HG02884 (cell line): ENCODE measurements at regions not wholly inside any gene's neighbourhood (a gene's known extent, or its start where the extent isn't known, plus 50 kb on each side); places are given as distances from the start of the nearest gene placed in this dataset.

Experiments
- ATAC-seq: cut with Tn5 transposase; IDR thresholded peaks from one replicate; pipeline ENCODE4 v1.9.1; 2021; ENCODE audit warnings: mild to moderate bottlenecking, moderate library complexity; ENCODE audit not compliant: unreplicated experiment

- no peak for ATAC-seq
These were observed 302.4 kb downstream of the TMEM161B start for GRCh38 chr5:87966213-87966612.

DNA sequence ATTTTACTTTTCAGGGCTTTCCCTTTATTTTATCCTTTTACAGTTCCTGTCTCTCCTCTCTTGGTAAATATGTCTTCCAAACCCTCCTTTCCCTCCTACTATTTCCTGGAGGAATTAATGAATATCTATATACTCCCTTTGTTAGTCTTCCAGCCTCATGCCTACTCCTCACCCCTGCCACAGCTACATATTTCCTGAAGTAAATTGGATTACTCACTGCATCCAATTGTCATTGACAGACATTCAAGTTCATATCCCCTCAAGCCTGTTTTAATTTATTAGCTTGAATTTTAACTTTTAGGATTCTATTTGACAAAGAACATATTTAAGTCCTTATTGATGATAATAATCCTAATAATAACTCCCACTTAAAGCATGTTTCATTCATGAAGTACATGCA is 314.5 kb downstream of the TMEM161B start:
- ATAC-seq, result no peak

GRCh38 chr5:87951661-87952060 is 317.0 kb downstream of the TMEM161B start:
- ATAC-seq, result no peak

GRCh38 chr5:87949676-87950631 is 318.7 kb downstream of the TMEM161B start:
- ATAC-seq, result no peak

DNA sequence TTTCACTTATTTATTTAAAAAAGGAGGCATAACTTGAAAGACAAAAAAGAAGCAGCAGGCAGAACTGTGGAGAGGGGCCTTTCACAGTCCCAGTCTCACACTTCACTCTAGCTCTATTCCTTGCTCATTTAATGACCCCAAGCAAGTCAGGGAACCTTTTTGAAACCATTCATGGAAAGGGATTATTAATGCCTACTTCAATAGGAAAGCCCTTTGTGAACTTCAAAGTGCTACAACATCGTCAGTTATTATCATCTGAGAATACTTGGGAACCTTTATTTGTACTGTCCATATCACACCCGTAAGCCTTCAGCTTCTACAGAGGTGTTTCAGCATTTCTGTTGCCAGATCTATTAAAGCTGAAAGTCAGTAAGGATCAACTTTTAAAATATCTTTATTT is 320.2 kb downstream of the TMEM161B start:
- no peak for ATAC-seq

DNA sequence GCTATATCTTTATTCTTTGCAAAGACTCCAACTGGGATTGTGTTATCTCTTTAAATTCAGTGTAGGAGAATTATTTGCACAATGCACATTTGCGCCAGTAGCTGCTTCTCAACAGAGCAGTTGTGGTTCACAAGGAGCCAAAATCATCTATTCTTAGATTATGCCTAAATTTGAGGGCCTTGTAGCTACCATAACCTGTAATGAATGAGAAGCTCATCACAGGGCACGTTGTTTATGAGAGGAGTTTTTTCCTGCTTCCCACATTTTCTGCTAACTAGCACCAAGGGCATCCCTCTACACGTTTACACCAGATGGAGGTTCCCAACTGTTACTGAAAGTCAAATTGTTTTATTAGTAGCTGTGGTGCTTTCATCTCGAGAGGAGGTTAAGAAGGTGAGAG is 322.4 kb downstream of the TMEM161B start:
- ATAC-seq, result no peak

DNA sequence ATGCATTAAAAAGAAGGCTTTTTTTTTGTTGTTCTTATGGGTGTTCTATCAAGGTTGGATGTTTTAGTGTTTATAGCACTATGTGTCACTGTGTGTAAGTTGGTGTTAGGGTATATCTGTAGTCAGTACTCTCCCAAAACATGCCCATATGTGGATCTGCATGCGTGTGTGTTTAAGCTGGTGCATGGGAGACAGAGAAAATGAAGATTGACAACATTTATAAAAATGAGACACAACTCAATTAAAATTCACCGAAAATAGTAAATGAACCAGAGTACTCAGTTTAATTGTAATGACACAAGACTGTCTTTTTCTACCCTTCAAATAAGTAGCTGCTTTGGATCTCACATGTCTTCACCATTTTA is 323.4 kb downstream of the TMEM161B start:
- no peak for ATAC-seq

DNA sequence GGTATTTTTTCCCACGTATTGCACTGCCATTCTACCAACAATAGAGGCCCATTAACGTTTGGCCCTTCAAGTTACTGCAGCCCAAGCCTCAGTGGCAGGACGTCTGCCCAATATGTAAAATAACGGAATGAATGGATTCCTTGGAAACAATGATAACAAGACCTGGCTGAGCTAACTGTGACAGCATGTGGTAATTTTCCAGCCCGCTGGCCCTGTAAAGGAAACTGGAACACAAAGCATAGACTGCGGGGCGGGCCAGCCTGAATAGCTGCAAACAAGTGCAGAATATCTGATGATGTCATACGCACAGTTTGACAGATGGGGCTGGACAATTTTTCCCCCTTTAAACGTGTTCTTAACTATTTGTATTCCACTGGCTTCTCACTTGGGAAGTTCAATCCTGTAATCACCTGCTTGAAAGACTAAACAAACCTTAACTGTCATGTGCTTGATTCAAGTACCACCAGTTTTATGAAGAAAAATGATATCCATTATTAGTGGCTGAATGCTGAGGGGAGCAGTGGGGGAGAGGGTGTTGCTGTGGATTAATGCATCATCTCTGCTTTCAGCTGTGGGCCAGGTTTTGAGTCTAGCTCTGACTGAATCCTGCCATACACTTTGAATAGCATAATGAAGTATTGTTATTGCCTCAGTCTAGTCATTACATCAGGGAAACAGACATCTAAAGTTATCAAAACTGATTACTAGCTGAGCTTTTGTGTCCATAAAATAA is 323.9 kb downstream of the TMEM161B start:
- no peak for ATAC-seq

- ATAC-seq, result no peak
These were observed 327.9 kb downstream of the TMEM161B start for GRCh38 chr5:87940775-87941174.

GRCh38 chr5:87936667-87937066 is 332.0 kb downstream of the TMEM161B start:
- ATAC-seq, result no peak

DNA sequence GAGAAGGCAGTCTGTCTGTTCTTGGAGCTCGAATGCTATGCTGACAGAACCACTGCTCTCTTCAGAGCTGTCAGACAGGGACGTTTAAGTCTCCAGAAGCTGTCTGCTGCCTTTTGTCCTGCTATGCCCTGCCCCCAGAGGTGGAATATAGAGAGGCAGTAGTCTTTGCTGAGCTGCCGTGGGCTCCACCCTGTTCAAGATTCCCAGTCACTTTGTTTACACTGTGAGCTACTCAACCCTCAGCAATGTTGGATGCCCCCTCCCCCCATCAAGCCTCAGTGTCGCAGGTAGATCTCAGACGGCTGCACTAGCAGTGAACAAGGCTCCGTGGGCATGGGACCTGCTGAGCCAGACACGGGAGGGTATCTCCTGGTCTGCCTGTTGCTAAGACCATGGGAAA is 344.2 kb downstream of the TMEM161B start:
- no peak for ATAC-seq

GRCh38 chr5:87916320-87916719 is 352.3 kb downstream of the TMEM161B start:
- no peak for ATAC-seq

GRCh38 chr5:87912419-87912818 is 356.2 kb downstream of the TMEM161B start:
- no peak for ATAC-seq

- ATAC-seq, result no peak
These were observed 359.3 kb downstream of the TMEM161B start for GRCh38 chr5:87909382-87909781.

GRCh38 chr5:87906962-87907361 is 361.7 kb downstream of the TMEM161B start:
- ATAC-seq, result no peak

DNA sequence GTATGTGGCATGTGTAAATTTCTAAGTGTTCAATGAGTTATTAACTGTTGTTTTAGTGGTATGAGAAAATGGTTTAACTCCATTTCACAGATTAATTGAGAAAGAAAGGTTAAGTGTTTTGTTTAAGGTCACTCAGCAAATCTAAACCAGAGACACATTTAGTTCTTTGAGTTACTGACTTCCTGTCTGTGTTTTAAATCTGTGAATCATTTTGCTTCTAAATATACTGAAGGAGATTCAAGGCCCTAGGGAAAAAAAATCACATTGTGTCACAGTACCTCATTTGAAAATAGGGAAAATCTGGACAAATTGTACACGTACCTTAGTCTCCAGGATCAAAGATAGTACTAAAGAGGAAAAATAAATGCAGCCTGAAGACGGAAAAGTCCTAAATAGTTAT is 368.2 kb downstream of the TMEM161B start:
- ATAC-seq, result no peak

DNA sequence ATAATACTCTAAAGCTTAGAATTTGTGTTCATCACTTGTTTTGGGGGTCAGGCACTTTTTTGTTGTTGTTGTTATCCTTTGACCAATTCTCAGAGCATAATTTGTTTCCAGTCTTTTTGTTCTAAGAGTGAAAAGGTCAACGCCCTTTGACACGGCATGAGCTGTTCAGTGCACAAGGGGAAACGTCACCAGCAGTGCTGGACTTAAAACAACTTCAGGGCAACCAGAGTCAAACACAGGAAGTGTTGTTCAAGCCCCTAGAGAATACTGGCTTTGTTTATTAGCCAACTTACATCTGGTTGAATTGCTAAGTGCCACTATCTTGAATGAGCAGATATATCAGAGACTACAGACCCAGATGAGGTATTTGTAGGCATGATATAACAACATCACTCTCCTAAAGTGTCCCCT is 368.9 kb downstream of the TMEM161B start:
- ATAC-seq, result no peak

DNA sequence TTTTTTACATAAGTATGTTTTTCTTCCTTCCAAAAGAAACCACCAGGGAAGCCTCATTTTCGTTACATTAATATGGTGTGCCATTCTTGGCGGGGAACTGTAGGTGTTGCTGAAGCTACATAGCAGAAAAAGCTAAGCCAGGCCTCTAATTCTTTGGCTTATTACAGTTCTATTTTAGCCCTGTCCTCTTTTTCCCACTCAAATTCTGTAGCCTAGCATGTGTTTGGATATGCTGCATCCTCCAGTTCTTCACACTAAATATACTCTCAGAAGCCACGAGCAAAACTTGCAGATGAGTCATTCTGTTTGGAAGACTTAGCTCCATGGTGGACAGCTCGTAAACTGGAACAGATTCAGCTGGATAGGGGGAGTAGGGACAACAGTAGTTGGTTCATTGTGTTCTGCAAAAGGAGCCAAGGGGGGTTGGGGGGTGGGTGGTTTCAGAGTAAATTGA is 369.4 kb downstream of the TMEM161B start:
- ATAC-seq, result no peak

DNA sequence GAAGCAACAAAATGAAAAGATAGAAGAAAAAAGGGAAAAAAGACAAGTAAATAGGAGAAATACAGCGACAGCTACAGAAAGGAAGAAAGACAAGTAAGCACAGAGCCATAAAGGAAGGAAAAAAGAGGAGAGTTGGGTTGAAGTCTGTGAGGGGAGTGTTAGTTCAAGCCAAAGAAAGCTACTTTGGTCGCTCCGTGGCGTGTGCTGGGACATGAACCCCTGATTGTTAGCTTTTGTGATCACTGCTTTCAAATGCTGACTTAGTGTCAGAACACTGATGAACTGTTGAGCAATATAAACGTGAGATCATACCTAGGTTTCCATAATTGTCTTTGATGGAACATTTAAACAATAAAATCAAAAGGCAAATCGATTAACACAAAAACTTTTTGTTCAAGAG is 370.1 kb downstream of the TMEM161B start:
- ATAC-seq, result no peak

- ATAC-seq, result no peak
These were observed 380.5 kb downstream of the TMEM161B start for GRCh38 chr5:87888139-87888538.

DNA sequence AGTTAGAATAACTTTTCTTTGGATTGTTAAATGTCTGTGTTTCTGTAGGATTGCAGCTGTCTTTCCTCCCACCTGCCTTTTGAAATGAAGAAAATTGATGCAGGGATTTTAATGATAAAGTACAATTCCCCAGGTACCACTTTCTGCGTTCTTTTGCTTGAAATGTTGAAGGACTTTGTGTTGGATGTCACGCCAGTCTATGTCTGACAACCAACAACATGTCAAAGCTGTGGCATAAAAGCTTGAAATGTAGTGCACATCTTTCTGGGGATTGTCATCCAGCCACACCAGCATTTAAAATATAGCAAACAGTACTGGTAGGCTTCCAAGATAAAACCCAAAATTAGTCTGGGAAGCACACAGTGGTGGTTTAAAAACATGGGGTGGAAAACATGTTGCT is 381.4 kb downstream of the TMEM161B start:
- no peak for ATAC-seq

DNA sequence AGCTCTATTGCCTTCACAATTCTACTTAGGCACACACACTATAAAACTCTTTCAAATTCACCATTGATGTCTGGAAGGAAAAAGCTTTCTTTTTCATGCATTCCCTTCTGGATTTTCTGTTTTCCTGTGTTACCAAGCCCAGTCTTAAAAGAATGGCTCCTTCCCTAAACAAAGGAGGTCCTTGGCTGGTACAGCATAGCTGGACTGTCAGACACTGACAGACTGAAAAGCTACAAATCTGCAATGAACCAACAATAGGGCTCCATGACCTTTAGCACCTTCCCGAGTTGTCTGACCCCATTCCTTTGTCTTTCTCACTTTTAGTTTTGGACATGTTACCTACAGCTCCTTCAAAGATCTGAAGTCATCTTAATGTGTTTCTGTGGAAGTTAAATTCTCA is 382.5 kb downstream of the TMEM161B start:
- ATAC-seq, result no peak
